H9 (cell line): ENCODE measurements at regions not wholly inside any gene's neighbourhood (a gene's known extent, or its start where the extent isn't known, plus 50 kb on each side); places are given as distances from the start of the nearest gene placed in this dataset.

ENCODE experiments used
- DNase-seq: peaks from one replicate; pipeline ENCODE4 v3.0.0-alpha.2; 2017
- H2AFZ ChIP-seq: one replicate; pipeline ENCODE4 v1.6.1; 2013; ENCODE audit warnings: mild to moderate bottlenecking, low read length, control low read depth, moderate library complexity
- H2AK5ac ChIP-seq: 2 replicates; pipeline ENCODE4 v1.6.1; 2013; ENCODE audit warnings: low read length, control low read depth, mixed read lengths; ENCODE audit not compliant: insufficient read length
- H2BK120ac ChIP-seq: one replicate; pipeline ENCODE4 v1.6.1; 2013; ENCODE audit warnings: low read depth, mild to moderate bottlenecking, low read length, control low read depth, inconsistent platforms; ENCODE audit not compliant: poor library complexity, severe bottlenecking
- H2BK12ac ChIP-seq: 2 replicates; pipeline ENCODE4 v1.6.1; 2013; ENCODE audit warnings: low read length, control low read depth, mixed read lengths, low read depth; ENCODE audit not compliant: insufficient read length
- H2BK15ac ChIP-seq: 2 replicates; pipeline ENCODE4 v1.6.1; 2013; ENCODE audit warnings: low read depth, low read length, control low read depth
- H2BK20ac ChIP-seq: one replicate; pipeline ENCODE4 v1.6.1; 2013; ENCODE audit warnings: low read depth, mild to moderate bottlenecking, low read length, control low read depth, inconsistent platforms; ENCODE audit not compliant: poor library complexity, severe bottlenecking
- H2BK5ac ChIP-seq: 2 replicates; pipeline ENCODE4 v1.6.1; 2013; ENCODE audit warnings: low read length, control low read depth, mixed read lengths; ENCODE audit not compliant: insufficient read length
- H3K14ac ChIP-seq: 2 replicates; pipeline ENCODE4 v1.6.1; 2013; ENCODE audit warnings: low read length, control low read depth; ENCODE audit not compliant: insufficient read depth
- H3K18ac ChIP-seq: 2 replicates; pipeline ENCODE4 v1.6.1; 2013; ENCODE audit warnings: low read depth, mild to moderate bottlenecking, mixed read lengths, low read length, control low read depth; ENCODE audit not compliant: insufficient read length
- H3K23ac ChIP-seq: 2 replicates; pipeline ENCODE4 v1.6.1; 2013; ENCODE audit warnings: low read length, control low read depth, mixed read lengths, low read depth; ENCODE audit not compliant: insufficient read length
- H3K23me2 ChIP-seq: 2 replicates; pipeline ENCODE4 v1.6.1; 2013; ENCODE audit warnings: low read depth, mild to moderate bottlenecking, mixed read lengths, low read length, control low read depth; ENCODE audit not compliant: insufficient read length, poor library complexity, severe bottlenecking
- H3K27ac ChIP-seq: 2 replicates; pipeline ENCODE4 v1.5.1; 2013; ENCODE audit warnings: low read length, control low read depth, mixed read lengths, low read depth; ENCODE audit not compliant: insufficient read length
- H3K27me3 ChIP-seq: 2 replicates; pipeline ENCODE4 v1.6.1; 2013; ENCODE audit warnings: low read length, control low read depth, inconsistent platforms; ENCODE audit not compliant: insufficient read depth
- H3K4ac ChIP-seq: 2 replicates; pipeline ENCODE4 v1.6.1; 2013; ENCODE audit warnings: low read depth, mild to moderate bottlenecking, control low read depth, inconsistent platforms, low read length, moderate library complexity
- H3K4me1 ChIP-seq: 2 replicates; pipeline ENCODE4 v1.6.1; 2013; ENCODE audit warnings: low read length, control low read depth, inconsistent platforms; ENCODE audit not compliant: insufficient read depth
- H3K4me2 ChIP-seq: 2 replicates; pipeline ENCODE4 v1.6.1; 2013; ENCODE audit warnings: low read length, control low read depth, mixed read lengths; ENCODE audit not compliant: insufficient read length, insufficient read depth
- H3K56ac ChIP-seq: 2 replicates; pipeline ENCODE4 v1.6.1; 2013; ENCODE audit warnings: low read depth, mild to moderate bottlenecking, mixed read lengths, low read length, control low read depth; ENCODE audit not compliant: insufficient read length
- H3K79me1 ChIP-seq: 2 replicates; pipeline ENCODE4 v1.6.1; 2013; ENCODE audit warnings: low read depth, mild to moderate bottlenecking, moderate library complexity, low read length, control low read depth, inconsistent platforms; ENCODE audit not compliant: insufficient read depth, poor library complexity, severe bottlenecking
- H3K79me2 ChIP-seq: 2 replicates; pipeline ENCODE4 v1.6.1; 2013; ENCODE audit warnings: low read length, control low read depth, inconsistent platforms; ENCODE audit not compliant: insufficient read depth
- H3K9ac ChIP-seq: 2 replicates; pipeline ENCODE4 v1.6.1; 2013; ENCODE audit warnings: low read length, control low read depth, mixed read lengths; ENCODE audit not compliant: insufficient read length; ENCODE audit errors: extremely low read depth
- H3K9me3 ChIP-seq: one replicate; pipeline ENCODE4 v1.6.1; 2013; ENCODE audit warnings: low read depth, low read length, inconsistent platforms; ENCODE audit not compliant: control insufficient read depth
- H3T11ph ChIP-seq: one replicate; pipeline ENCODE4 v1.6.1; 2013; ENCODE audit warnings: mild to moderate bottlenecking, low read length, control low read depth, inconsistent platforms
- H4K20me1 ChIP-seq: one replicate; pipeline ENCODE4 v1.6.1; 2013; ENCODE audit not compliant: control insufficient read depth, insufficient read length, insufficient read depth
- H4K5ac ChIP-seq: 2 replicates; pipeline ENCODE4 v1.6.1; 2013; ENCODE audit warnings: low read depth, mild to moderate bottlenecking, mixed read lengths, low read length, control low read depth; ENCODE audit not compliant: insufficient read length
- H4K8ac ChIP-seq: replicated peaks from 2 replicates; pipeline ENCODE4 v1.6.1; 2013; ENCODE audit warnings: low read length, control low read depth, mixed read lengths, low read depth; ENCODE audit not compliant: insufficient read length
- H4K91ac ChIP-seq: 2 replicates; pipeline ENCODE4 v1.6.1; 2013; ENCODE audit warnings: low read depth, mild to moderate bottlenecking, moderate library complexity, mixed read lengths, low read length, control low read depth; ENCODE audit not compliant: insufficient read length
- H3K27ac Mint-ChIP-seq, 3 experiments: 2 replicates in 2 of 3; 3 replicates in 1 of 3; pipeline ENCODE4 v1.8.0; 2020 to 2021; ENCODE audit warnings: mixed read lengths in 3 of 3, mild to moderate bottlenecking in 1 of 3, moderate library complexity in 1 of 3
- H3K27me3 Mint-ChIP-seq: 2 replicates; pipeline ENCODE4 v1.8.0; 2021; ENCODE audit warnings: low read depth, mild to moderate bottlenecking, moderate library complexity, mixed read lengths
- H3K36me3 Mint-ChIP-seq, 3 experiments: 2 replicates in 2 of 3; 3 replicates in 1 of 3; pipeline ENCODE4 v1.8.0; 2020 to 2021; ENCODE audit warnings: low read depth in 3 of 3, mixed read lengths in 3 of 3; ENCODE audit not compliant: insufficient read depth in 1 of 3
- H3K4me1 Mint-ChIP-seq, 2 experiments: 2 replicates each; pipeline ENCODE4 v1.8.0; 2020; ENCODE audit warnings: mixed read lengths in 2 of 2
- H3K4me3 Mint-ChIP-seq, 2 experiments: 2 replicates in 1 of 2; 3 replicates in 1 of 2; pipeline ENCODE4 v1.8.0; 2020 to 2021; ENCODE audit warnings: mild to moderate bottlenecking in 2 of 2, mixed read lengths in 2 of 2, moderate library complexity in 1 of 2
- H3K9me3 Mint-ChIP-seq, 2 experiments: 2 replicates in 1 of 2; 3 replicates in 1 of 2; pipeline ENCODE4 v1.8.0; 2020; ENCODE audit warnings: mild to moderate bottlenecking in 2 of 2, mixed read lengths in 2 of 2, moderate library complexity in 1 of 2
- WGBS: extraction: QIAGEN DNeasy Blood & Tissue Kit; methylation state at CpG from one replicate; pipeline ENCODE4 v1.1.7; 2013; ENCODE audit warnings: missing lambda C conversion rate, low lambda C conversion rate, mixed read lengths; ENCODE audit not compliant: insufficient read length; ENCODE audit errors: extremely low coverage; 5-methylcytosine and 5-hydroxymethylcytosine counted together
- TF ChIP-seq, protein P1 (sequence below): fragments of 200-600 bp; sonication (generic); conservative IDR thresholded peaks from 3 replicates; pipeline ENCODE4 v1.8.0; 2021; ENCODE audit warnings: antibody characterized with exemption, mild to moderate bottlenecking

DNA sequence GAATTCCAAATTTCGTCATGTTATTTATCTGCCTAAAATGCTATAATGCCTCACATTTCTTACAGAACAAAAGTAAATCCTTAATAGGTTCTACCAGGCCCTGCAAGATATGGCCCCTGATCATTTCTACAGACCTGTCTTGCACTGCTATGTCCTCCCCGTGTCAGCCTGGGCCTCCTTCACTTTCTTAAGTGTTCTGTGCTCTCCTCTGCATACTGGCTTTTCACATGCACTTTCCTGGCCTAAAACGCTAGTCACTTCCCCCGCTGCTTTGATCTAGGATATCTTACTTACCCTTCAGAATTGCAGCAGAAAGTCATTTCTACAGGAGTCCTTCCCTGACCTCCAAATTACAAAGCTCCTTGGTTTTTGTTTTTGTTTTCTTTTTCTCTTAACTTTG, 551.3 kb downstream of the NSUN3 start:
- Histone ChIP-seq H2AFZ (no peak overlapping the region), H3K27ac (no peak overlapping the region)

More for the DNA sequence above, 551.3 kb downstream of the NSUN3 start:
- H3K79me1 ChIP-seq, result no peaks in the 10 kb centered on the region
- H4K5ac ChIP-seq, result no peak overlapping the region
- no peak overlapping the region for H2BK5ac ChIP-seq
- 100% methylated on average over 1 of the region's 4 CpGs for WGBS
- DNase-seq, result no peak
- Mint-ChIP-seq H3K27ac (no peak overlapping the region; a peak in 1 of 7 replicates), H3K27me3 (no peaks in the 10 kb centered on the region), H3K4me1 (peaks cover 6 to 8% of the 10 kb centered on the region in 2 experiments), H3K4me3 (no peak overlapping the region), H3K9me3 (no peaks in the 10 kb centered on the region), H3K36me3 (no peaks in the 10 kb centered on the region)
- H2BK120ac ChIP-seq, result no peak overlapping the region
- H3K56ac ChIP-seq, result no peak overlapping the region
- TF ChIP-seq, protein P1, sequence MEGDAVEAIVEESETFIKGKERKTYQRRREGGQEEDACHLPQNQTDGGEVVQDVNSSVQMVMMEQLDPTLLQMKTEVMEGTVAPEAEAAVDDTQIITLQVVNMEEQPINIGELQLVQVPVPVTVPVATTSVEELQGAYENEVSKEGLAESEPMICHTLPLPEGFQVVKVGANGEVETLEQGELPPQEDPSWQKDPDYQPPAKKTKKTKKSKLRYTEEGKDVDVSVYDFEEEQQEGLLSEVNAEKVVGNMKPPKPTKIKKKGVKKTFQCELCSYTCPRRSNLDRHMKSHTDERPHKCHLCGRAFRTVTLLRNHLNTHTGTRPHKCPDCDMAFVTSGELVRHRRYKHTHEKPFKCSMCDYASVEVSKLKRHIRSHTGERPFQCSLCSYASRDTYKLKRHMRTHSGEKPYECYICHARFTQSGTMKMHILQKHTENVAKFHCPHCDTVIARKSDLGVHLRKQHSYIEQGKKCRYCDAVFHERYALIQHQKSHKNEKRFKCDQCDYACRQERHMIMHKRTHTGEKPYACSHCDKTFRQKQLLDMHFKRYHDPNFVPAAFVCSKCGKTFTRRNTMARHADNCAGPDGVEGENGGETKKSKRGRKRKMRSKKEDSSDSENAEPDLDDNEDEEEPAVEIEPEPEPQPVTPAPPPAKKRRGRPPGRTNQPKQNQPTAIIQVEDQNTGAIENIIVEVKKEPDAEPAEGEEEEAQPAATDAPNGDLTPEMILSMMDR, result no peak
- H3K14ac ChIP-seq, result no peak overlapping the region
- no peak overlapping the region for H2AK5ac ChIP-seq
- no peak overlapping the region for H3K23ac ChIP-seq
- H3K4ac ChIP-seq, result no peak overlapping the region
- no peaks in the 10 kb centered on the region for H4K20me1 ChIP-seq
- H3K18ac ChIP-seq, result no peak overlapping the region
- H3K79me2 ChIP-seq, result no peaks in the 10 kb centered on the region
- H3T11ph ChIP-seq, result no peak overlapping the region
- no peak overlapping the region for H3K4me2 ChIP-seq
- no peaks in the 10 kb centered on the region; the same call in 1 of the 2 replicates for H3K4me1 ChIP-seq
- no peaks in the 10 kb centered on the region for H3K27me3 ChIP-seq
- H3K9me3 ChIP-seq, result no peaks in the 10 kb centered on the region
- H3K9ac ChIP-seq, result no peak overlapping the region
- no peak overlapping the region for H4K91ac ChIP-seq
- no peaks in the 10 kb centered on the region for H3K23me2 ChIP-seq
- H2BK20ac ChIP-seq, result no peak overlapping the region
- no peak overlapping the region for H2BK15ac ChIP-seq
- H2BK12ac ChIP-seq, result no peak overlapping the region
- no peak overlapping the region for H4K8ac ChIP-seq
